ENCODE measurements at regions not wholly inside any gene's neighbourhood (a gene's known extent, or its start where the extent isn't known, plus 50 kb on each side); places are given as distances from the start of the nearest gene placed in this dataset.
"Not testable (repeated sequence)": the region's sequence is repeated elsewhere in the genome, so short reads cannot be mapped to it uniquely, and the experiment has no call there.

GRCh38 chr2:237196409-237196808 lies 110.7 kb downstream of the COPS8 start:
- no peak for DNase-seq (ENCODE audit: low read depth in 3 of 3)

- DNase-seq (ENCODE audit: low read depth in 3 of 3), result no peak
Observed at GRCh38 chr2:237196866-237197618, 111.4 kb downstream of the COPS8 start.

GRCh38 chr2:237198164-237198855 lies 112.6 kb downstream of the COPS8 start:
- DNase-seq (ENCODE audit: low read depth in 3 of 3), result no peak

GRCh38 chr2:237199082-237199481 lies 113.4 kb downstream of the COPS8 start:
- DNase-seq (ENCODE audit: low read depth in 3 of 3), result no peak

- DNase-seq (ENCODE audit: low read depth in 3 of 3), result no peak
Observed at GRCh38 chr2:237199577-237199976, 113.9 kb downstream of the COPS8 start.

GRCh38 chr2:237200462-237200861 lies 114.8 kb downstream of the COPS8 start:
- no peak for DNase-seq (ENCODE audit: low read depth in 3 of 3)

GRCh38 chr2:237201461-237202287 lies 116.0 kb downstream of the COPS8 start:
- DNase-seq (ENCODE audit: low read depth in 3 of 3), result no peak

- DNase-seq (ENCODE audit: low read depth in 3 of 3), result no peak
Observed at GRCh38 chr2:237202288-237203030, 116.8 kb downstream of the COPS8 start.

- DNase-seq (ENCODE audit: low read depth in 3 of 3), result no peak
Observed at GRCh38 chr2:237205043-237205541, 119.4 kb downstream of the COPS8 start.

- no peak for DNase-seq (ENCODE audit: low read depth in 3 of 3)
Observed at GRCh38 chr2:237205561-237205971, 119.9 kb downstream of the COPS8 start.

- no peak for DNase-seq (ENCODE audit: low read depth in 3 of 3)
Observed at GRCh38 chr2:237207646-237208045, 122.0 kb downstream of the COPS8 start.

- DNase-seq (ENCODE audit: low read depth in 3 of 3), result no peak
Observed at GRCh38 chr2:237208373-237209260, 122.9 kb downstream of the COPS8 start.

- no peak for DNase-seq (ENCODE audit: low read depth in 3 of 3)
Observed at GRCh38 chr2:237209885-237210284, 124.2 kb downstream of the COPS8 start.

- no peak for DNase-seq (ENCODE audit: low read depth in 3 of 3)
Observed at GRCh38 chr2:237210297-237210696, 124.6 kb downstream of the COPS8 start.

- DNase-seq (ENCODE audit: low read depth in 3 of 3), result no peak
Observed at GRCh38 chr2:237210763-237211162, 125.1 kb downstream of the COPS8 start.

GRCh38 chr2:237212356-237213279 lies 126.9 kb downstream of the COPS8 start:
- not testable (repeated sequence) for DNase-seq (ENCODE audit: low read depth in 3 of 3)

- no peak for DNase-seq (ENCODE audit: low read depth in 3 of 3)
Observed at GRCh38 chr2:237213315-237214022, 127.8 kb downstream of the COPS8 start.

GRCh38 chr2:237214030-237214675 lies 128.5 kb downstream of the COPS8 start:
- DNase-seq (ENCODE audit: low read depth in 3 of 3), result no peak
